ENCODE measurements at regions not wholly inside any gene's neighbourhood (a gene's known extent, or its start where the extent isn't known, plus 50 kb on each side); places are given as distances from the start of the nearest gene placed in this dataset.

GRCh38 chr2:40507432-40507831 lies 55.5 kb upstream of the SLC8A1 start:
- no peak for DNase-seq

- no peak for DNase-seq
Observed at GRCh38 chr2:40510304-40510703, 58.4 kb upstream of the SLC8A1 start.

- DNase-seq: no peak
Observed at GRCh38 chr2:40511661-40512213, 59.8 kb upstream of the SLC8A1 start.

- no peak for DNase-seq
Observed at GRCh38 chr2:40512256-40512655, 60.4 kb upstream of the SLC8A1 start.

- no peak for DNase-seq
Observed at GRCh38 chr2:40513201-40513600, 61.3 kb upstream of the SLC8A1 start.

GRCh38 chr2:40516604-40517003 lies 64.7 kb upstream of the SLC8A1 start:
- DNase-seq: no peak

GRCh38 chr2:40528564-40528963 lies 76.7 kb upstream of the SLC8A1 start:
- DNase-seq: no peak

- no peak for DNase-seq
Observed at GRCh38 chr2:40531359-40531758, 79.5 kb upstream of the SLC8A1 start.

GRCh38 chr2:40534528-40534927 lies 82.6 kb upstream of the SLC8A1 start:
- DNase-seq: no peak

- no peak for DNase-seq
Observed at GRCh38 chr2:40535972-40536371, 84.1 kb upstream of the SLC8A1 start.

- no peak for DNase-seq
Observed at GRCh38 chr2:40540026-40540425, 88.1 kb upstream of the SLC8A1 start.

- no peak for DNase-seq
Observed at GRCh38 chr2:40543381-40543780, 91.5 kb upstream of the SLC8A1 start.

- no peak for DNase-seq
Observed at GRCh38 chr2:40544072-40544471, 92.2 kb upstream of the SLC8A1 start.

GRCh38 chr2:40545645-40546044 lies 93.8 kb upstream of the SLC8A1 start:
- no peak for DNase-seq

- DNase-seq: no peak
Observed at GRCh38 chr2:40546439-40547191, 94.7 kb upstream of the SLC8A1 start.

- no peak for DNase-seq
Observed at GRCh38 chr2:40548521-40548920, 96.6 kb upstream of the SLC8A1 start.

GRCh38 chr2:40550085-40550484 lies 98.2 kb upstream of the SLC8A1 start:
- DNase-seq: no peak

- no peak for DNase-seq
Observed at GRCh38 chr2:40551081-40551480, 99.2 kb upstream of the SLC8A1 start.

GRCh38 chr2:40554665-40555294 lies 102.9 kb upstream of the SLC8A1 start:
- peak; percentile 62 for DNase-seq

- DNase-seq: no peak
Observed at GRCh38 chr2:40556293-40556692, 104.4 kb upstream of the SLC8A1 start.

GRCh38 chr2:40556739-40557138 lies 104.8 kb upstream of the SLC8A1 start:
- DNase-seq: no peak

GRCh38 chr2:40558761-40559160 lies 106.9 kb upstream of the SLC8A1 start:
- DNase-seq: no peak

GRCh38 chr2:40559175-40559574 lies 107.3 kb upstream of the SLC8A1 start:
- DNase-seq: no peak

GRCh38 chr2:40564184-40564583 lies 112.3 kb upstream of the SLC8A1 start:
- no peak for DNase-seq

GRCh38 chr2:40579247-40579646 lies 127.4 kb upstream of the SLC8A1 start:
- no peak for DNase-seq
